Muscle layer of colon (tissue), 2 donors: ENCODE measurements at regions not wholly inside any gene's neighbourhood (a gene's known extent, or its start where the extent isn't known, plus 50 kb on each side); places are given as distances from the start of the nearest gene placed in this dataset.

Experiments used
- H3K27ac ChIP-seq: one replicate; pipeline ENCODE4 v1.7.0; 2013; ENCODE audit warnings: low read depth, mild to moderate bottlenecking, low read length, moderate library complexity
- H3K27me3 ChIP-seq, 2 donors: one replicate each; pipeline ENCODE4 v1.7.0; 2013; ENCODE audit warnings: low read length in 2 of 2, mild to moderate bottlenecking in 2 of 2; ENCODE audit not compliant: insufficient read depth in 2 of 2, control insufficient read depth in 1 of 2
- H3K36me3 ChIP-seq: one replicate; pipeline ENCODE4 v1.7.0; 2013; ENCODE audit warnings: mild to moderate bottlenecking, low read length; ENCODE audit not compliant: insufficient read depth
- H3K4me1 ChIP-seq: one replicate; pipeline ENCODE4 v1.7.0; 2013; ENCODE audit warnings: mild to moderate bottlenecking, low read length; ENCODE audit not compliant: insufficient read depth
- H3K4me3 ChIP-seq, 2 donors: one replicate each; pipeline ENCODE4 v1.7.0; 2013; ENCODE audit warnings: low read length in 2 of 2, low read depth in 1 of 2, mild to moderate bottlenecking in 1 of 2, moderate library complexity in 1 of 2
- H3K9ac ChIP-seq: one replicate; pipeline ENCODE4 v1.7.0; 2013; ENCODE audit warnings: low read length
- H3K9me3 ChIP-seq: one replicate; pipeline ENCODE4 v1.7.0; 2013; ENCODE audit warnings: mild to moderate bottlenecking, low read length
- donor health status: abdominal sarcoma.
- donor health status: Adenocarcinoma of cecum.

DNA sequence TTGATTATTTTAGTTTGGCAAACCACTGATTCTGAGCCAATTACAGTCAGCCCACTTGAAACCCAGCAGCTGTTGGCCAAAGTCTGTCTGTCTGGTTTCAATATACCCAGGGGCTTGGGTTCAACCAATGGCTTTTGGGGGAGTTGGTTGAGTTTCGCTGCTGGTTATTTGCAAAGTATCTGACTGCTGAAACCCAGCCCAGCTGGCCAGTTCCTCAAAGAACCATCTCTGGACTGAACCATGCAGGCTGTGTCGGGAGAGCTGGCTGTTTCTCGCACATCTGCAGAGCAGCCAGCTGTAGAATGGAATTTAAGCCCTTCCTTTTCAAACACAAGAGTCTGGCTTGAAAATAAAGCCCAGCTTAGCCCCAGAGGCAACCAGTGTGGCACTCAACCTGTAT is 66.0 kb upstream of the PAX7 start:
- H3K9me3 ChIP-seq, result no peaks in the 10 kb centered on the region
- no peak overlapping the region for H3K9ac ChIP-seq
- no peak overlapping the region for H3K4me3 ChIP-seq
- H3K4me1 ChIP-seq, result no peaks in the 10 kb centered on the region
- no peak overlapping the region for H3K27ac ChIP-seq
- H3K27me3 ChIP-seq, result peaks cover 12 to 13% of the 10 kb centered on the region in 2 donors
- no peaks in the 10 kb centered on the region for H3K36me3 ChIP-seq

DNA sequence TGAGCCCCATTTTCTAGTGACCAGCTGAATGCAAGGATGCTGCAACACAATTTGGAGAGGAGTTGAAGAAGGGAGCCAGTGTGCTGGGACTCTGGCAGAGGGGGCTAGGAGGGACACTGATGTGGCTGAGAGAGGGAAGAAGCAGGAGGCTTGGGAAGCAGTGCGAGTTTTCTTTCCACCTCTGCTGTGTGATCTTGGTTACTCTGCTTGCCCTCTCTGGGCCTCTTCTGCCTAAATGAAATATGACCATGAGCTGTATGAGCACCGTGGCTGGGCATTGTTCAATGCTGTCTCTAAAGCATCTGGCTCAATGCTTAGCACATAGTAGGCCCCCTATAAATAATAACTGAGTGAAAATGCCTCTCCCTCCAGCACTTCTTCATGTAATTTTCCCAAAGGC is 65.3 kb upstream of the PAX7 start:
- Histone ChIP-seq H3K9me3 (no peaks in the 10 kb centered on the region), H3K27ac (no peak overlapping the region), H3K27me3 (peaks cover 6 to 7% of the 10 kb centered on the region in 2 donors), H3K4me1 (no peaks in the 10 kb centered on the region), H3K9ac (no peak overlapping the region), H3K36me3 (no peaks in the 10 kb centered on the region), H3K4me3 (no peak overlapping the region)

DNA sequence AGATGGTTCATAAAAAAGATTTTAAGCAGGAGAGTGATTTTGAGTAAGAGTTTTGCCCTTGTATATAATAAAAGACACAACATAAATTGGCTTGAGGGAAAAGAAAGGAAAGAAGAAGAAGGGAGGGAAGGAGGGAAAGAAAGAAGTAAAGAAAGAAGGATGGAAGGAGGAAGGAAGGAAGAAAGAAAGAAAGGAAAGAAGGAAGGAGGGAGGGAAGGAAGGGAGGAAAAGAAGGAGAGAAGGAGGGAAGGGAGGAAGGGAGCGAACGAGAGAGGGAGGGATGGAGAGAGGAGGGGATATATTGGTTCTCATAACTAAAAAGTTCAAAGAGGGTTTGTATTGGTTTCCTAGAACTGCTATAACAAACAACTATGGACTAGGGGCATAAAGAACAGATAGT is 62.2 kb upstream of the PAX7 start:
- H3K9me3 ChIP-seq, result no peaks in the 10 kb centered on the region
- no peak overlapping the region for H3K4me3 ChIP-seq
- peaks cover 0 to 8% of the 10 kb centered on the region in 2 donors for H3K27me3 ChIP-seq
- H3K36me3 ChIP-seq, result no peaks in the 10 kb centered on the region
- no peaks in the 10 kb centered on the region for H3K4me1 ChIP-seq
- no peak overlapping the region for H3K9ac ChIP-seq
- no peak overlapping the region for H3K27ac ChIP-seq

DNA sequence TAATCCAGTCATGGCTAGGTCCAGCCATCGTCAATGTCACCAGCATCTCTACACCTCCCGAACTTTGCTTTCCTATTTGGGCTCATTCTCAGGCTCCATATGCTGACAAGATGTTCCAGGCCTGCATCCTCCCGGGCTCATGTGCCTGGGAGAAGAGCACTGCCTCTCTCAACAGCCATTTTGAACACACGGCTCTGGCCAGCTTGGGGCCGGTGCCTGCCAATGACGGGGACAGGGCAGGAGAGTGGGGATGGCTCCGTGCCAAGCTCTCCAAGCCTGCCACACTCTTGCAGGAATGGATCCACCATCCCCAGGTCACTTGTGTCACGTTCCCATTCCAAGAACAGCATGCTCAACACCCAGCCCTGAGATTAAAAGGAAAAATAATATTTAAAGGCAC is 61.4 kb upstream of the PAX7 start:
- no peak overlapping the region for H3K27ac ChIP-seq
- no peaks in the 10 kb centered on the region for H3K4me1 ChIP-seq
- no peak overlapping the region for H3K4me3 ChIP-seq
- no peaks in the 10 kb centered on the region for H3K36me3 ChIP-seq
- H3K9me3 ChIP-seq, result no peaks in the 10 kb centered on the region
- H3K9ac ChIP-seq, result no peak overlapping the region
- H3K27me3 ChIP-seq, result peaks cover 0 to 10% of the 10 kb centered on the region in 2 donors

DNA sequence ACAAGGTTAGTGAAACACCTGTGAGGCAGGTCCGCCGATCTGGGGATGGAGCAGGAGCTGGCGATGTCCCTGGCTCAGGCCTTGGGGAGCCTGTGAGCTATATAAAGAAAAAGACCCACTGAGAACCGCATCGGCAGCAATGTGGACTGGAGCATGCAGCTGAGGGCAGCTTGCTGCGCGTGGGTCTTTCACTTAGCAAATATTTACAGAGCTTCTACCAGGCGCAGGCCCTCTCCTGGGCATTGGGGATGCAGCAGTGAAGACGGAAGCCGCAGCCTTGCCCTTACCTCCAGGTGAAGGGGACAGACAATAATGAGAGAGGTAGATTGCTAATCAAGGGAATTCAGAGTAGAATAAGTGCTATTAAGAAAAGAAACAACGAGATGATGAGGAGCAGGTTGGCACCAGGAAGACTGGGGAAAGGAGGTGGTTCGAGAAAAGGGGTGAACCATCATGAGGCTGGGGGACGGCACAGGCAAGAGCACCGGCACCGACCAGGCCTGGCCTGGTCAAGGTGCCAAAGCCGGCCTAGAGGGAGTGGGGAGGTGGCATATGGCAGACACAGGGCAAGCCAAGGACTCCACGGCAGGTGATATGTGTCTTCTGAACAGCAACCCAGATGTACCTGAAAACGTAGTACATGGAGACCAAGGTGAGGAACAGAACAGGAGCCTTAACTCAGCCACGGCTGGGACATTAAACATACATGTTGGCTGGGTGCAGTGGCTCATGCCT is 60.7 kb upstream of the PAX7 start:
- Histone ChIP-seq H3K27ac (no peak overlapping the region), H3K4me3 (no peak overlapping the region), H3K9me3 (no peaks in the 10 kb centered on the region), H3K9ac (no peak overlapping the region), H3K36me3 (no peaks in the 10 kb centered on the region), H3K4me1 (no peaks in the 10 kb centered on the region), H3K27me3 (peaks cover 0 to 15% of the 10 kb centered on the region in 2 donors)

DNA sequence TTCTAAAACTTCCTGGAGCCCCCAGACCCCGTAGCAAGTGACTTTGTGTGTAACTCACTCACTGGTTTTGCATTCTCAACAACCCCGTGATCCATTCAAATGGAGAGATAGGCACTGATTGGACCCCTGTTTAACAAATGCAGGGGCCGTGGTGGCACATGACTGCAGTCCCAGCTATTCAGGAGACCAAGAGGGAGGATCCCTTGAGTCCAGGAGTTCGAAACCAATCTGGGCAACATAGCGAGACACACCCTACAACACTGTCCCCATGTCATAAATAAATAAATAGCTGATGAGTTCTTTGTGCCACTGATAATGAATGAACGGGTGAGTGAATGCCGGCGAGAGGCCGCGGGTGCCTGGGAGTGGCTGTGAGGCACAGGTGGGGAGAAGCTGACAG is 59.4 kb upstream of the PAX7 start:
- Histone ChIP-seq H3K27ac (no peak overlapping the region), H3K4me3 (no peak overlapping the region), H3K9ac (no peak overlapping the region), H3K27me3 (peaks cover 0 to 21% of the 10 kb centered on the region in 2 donors), H3K4me1 (no peaks in the 10 kb centered on the region), H3K36me3 (no peaks in the 10 kb centered on the region), H3K9me3 (no peaks in the 10 kb centered on the region)

DNA sequence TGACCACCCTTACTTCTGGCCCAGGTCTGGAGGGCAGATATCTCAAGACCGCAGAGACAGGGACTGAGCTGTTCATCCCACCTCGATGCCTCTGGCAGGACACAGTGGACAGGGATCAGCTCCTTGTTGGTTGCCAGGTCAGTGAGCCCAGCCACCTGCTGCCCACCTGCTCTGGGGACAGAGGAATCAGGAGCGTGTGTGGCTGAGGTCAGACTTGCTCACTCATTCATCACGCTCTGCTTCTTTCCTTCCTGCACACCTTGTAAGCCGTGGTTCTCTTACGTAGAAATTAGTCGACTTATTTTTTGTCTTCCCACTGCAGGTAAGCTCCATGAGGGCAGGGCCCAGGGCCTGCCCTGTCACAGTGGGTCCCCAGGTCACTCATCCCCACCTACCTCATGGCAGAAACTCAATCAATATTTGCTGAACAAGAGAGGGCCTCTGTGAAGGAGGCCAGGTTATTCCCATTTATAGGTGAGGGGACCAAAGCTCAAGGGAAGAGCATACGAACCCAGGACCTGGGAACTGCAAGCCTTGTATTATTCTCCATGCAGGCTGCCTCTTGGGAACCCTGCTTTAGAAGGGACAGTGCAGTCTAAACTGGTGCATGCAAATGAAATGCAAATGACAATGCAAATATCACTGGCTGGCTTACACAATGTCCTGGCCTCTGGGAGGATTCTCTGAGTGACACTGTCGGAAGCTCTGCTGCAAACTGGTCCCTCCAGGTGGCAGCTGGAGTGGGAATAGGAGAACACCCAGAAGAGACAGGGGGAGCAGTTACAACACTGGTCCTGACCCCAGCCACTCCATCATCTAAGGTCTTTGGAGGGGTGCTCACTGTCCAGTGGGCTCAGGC is 58.4 kb upstream of the PAX7 start:
- Histone ChIP-seq H3K4me3 (no peak overlapping the region), H3K27ac (no peak overlapping the region), H3K36me3 (no peaks in the 10 kb centered on the region), H3K4me1 (no peaks in the 10 kb centered on the region), H3K9ac (no peak overlapping the region), H3K9me3 (no peaks in the 10 kb centered on the region), H3K27me3 (peaks cover 0 to 21% of the 10 kb centered on the region in 2 donors)

DNA sequence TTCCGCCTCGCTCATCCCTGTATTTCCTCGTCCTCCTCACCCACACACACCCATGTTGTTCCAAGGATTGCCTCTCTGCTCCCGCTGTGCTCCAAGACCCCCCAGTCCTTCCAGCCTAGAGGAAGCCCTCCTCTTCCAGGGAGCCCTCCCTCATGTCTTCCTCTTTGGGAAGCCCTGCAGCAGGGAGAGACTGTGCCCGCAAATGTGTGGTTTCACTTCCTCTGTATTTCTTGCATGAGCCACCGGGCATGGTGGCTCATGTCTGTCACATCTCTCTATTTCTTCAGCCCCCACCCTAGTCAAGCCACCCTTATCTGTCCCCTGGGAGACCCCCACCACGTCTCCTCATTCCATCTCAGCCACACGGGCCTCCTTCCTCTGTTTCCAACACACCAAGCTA is 57.5 kb upstream of the PAX7 start:
- H3K9me3 ChIP-seq, result no peaks in the 10 kb centered on the region
- no peak overlapping the region for H3K9ac ChIP-seq
- H3K36me3 ChIP-seq, result no peaks in the 10 kb centered on the region
- H3K4me1 ChIP-seq, result no peaks in the 10 kb centered on the region
- H3K4me3 ChIP-seq, result no peak overlapping the region
- H3K27me3 ChIP-seq, result peaks cover 0 to 21% of the 10 kb centered on the region in 2 donors
- H3K27ac ChIP-seq, result no peak overlapping the region

DNA sequence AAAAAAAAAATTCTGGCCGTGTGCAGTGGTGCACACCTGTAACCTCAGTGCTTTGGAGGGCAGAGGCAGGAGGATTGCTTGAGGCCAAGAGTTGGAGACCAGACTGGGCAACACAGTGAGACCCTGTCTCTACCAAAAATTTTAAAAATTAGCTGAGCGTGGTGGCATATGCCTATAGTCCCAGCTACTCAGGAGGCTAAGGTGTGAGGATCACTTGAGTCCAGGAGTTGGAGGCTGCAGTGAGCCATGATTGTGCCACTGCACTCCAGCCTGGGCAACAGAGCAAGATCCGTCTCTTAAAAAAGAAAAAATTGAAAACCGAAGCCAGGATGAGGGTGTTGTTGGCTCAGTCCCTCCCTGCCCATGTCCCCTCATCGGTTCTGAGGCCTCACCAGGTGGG is 55.9 kb upstream of the PAX7 start:
- no peak overlapping the region for H3K4me3 ChIP-seq
- H3K9me3 ChIP-seq, result no peaks in the 10 kb centered on the region
- H3K27me3 ChIP-seq, result peaks cover 0 to 21% of the 10 kb centered on the region in 2 donors
- H3K36me3 ChIP-seq, result no peaks in the 10 kb centered on the region
- H3K9ac ChIP-seq, result no peak overlapping the region
- no peak overlapping the region for H3K27ac ChIP-seq
- no peaks in the 10 kb centered on the region for H3K4me1 ChIP-seq

DNA sequence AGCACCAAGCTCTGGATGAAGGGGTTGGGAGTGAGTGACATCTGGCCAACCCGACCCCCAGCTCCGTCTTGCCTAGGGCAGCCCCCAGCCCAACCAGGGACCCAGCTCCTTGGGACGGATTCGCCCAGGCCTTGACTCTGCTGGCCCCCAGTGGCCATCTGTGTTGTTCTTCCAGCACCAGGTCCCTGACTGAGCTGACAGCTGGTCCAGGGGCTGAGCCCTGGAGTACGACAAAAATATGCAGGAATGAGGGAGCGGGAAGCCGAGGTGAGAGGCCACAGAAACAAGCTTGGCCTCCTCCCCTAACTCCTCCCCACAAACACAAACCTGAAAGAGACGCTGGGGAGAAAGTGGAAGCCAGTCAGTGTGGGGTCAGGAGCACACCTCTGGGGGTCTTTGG is 55.0 kb upstream of the PAX7 start:
- H3K4me3 ChIP-seq, result no peak overlapping the region
- no peak overlapping the region for H3K27ac ChIP-seq
- H3K9me3 ChIP-seq, result no peaks in the 10 kb centered on the region
- peaks cover 2 to 22% of the 10 kb centered on the region in 2 donors for H3K27me3 ChIP-seq
- H3K4me1 ChIP-seq, result no peaks in the 10 kb centered on the region
- no peaks in the 10 kb centered on the region for H3K36me3 ChIP-seq
- no peak overlapping the region for H3K9ac ChIP-seq

DNA sequence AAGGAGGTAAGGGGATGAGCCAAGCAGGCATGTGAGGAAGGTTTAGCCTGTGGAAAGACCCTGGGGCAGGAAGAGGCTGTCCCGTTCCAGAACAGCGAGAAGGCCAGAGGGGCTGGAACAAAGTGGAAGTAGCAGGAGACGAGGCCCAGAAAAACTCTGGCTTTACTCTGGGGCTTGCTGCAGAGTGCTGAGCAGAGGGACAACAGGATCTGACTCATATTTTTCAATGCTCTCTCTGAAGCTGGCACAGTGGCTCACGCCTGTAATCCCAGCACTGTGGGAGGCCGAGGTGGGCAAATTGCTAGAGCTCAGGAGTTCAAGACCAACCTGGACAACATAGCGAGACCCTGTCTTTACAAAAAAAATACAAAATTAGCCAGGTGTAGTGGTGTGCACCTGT is 52.4 kb upstream of the PAX7 start:
- no peak overlapping the region for H3K27ac ChIP-seq
- no peaks in the 10 kb centered on the region for H3K36me3 ChIP-seq
- H3K9ac ChIP-seq, result no peak overlapping the region
- H3K4me1 ChIP-seq, result peaks cover 2% of the 10 kb centered on the region
- H3K4me3 ChIP-seq, result no peak overlapping the region
- H3K9me3 ChIP-seq, result no peaks in the 10 kb centered on the region
- peaks cover 7 to 32% of the 10 kb centered on the region in 2 donors for H3K27me3 ChIP-seq
